Stomach (tissue), 8 donors: ENCODE measurements at regions not wholly inside any gene's neighbourhood (a gene's known extent, or its start where the extent isn't known, plus 50 kb on each side); places are given as distances from the start of the nearest gene placed in this dataset.

Experiments used
- DNase-seq, 2 donors: peaks; one replicate each; pipeline versions ENCODE4 v3.0.0 to v3.0.0-alpha.2; 2013 to 2019
- H3K27ac ChIP-seq, 5 donors: fragments of 200-600 bp in 4 of 5; sonication (generic) in 4 of 5; one replicate each; pipeline ENCODE4 v1.5.1; 2013 to 2019; ENCODE audit warnings: mild to moderate bottlenecking in 1 of 5, moderate library complexity in 1 of 5
- H3K27me3 ChIP-seq, 3 donors: fragments of 200-600 bp; sonication (generic); one replicate each; pipeline ENCODE4 v1.5.1; 2017 to 2019; ENCODE audit warnings: mixed run types in 1 of 3
- H3K36me3 ChIP-seq, 4 donors: fragments of 200-600 bp; sonication (generic); 1 replicate in 3 of 4; 2 replicates in 1 of 4; pipeline ENCODE4 v1.5.1; 2016 to 2019
- H3K4me1 ChIP-seq, 4 donors: fragments of 200-600 bp; sonication (generic); one replicate each; pipeline ENCODE4 v1.5.1; 2016 to 2019
- H3K4me3 ChIP-seq, 4 donors: fragments of 200-600 bp; sonication (generic) in 3 of 4; one replicate each; pipeline ENCODE4 v1.5.1; 2016 to 2019; ENCODE audit warnings: mild to moderate bottlenecking in 1 of 4
- H3K9me3 ChIP-seq, 4 donors: fragments of 200-600 bp; sonication (generic); one replicate each; pipeline ENCODE4 v1.5.1; 2016 to 2019
- CTCF ChIP-seq, 7 experiments: fragments of 450-650 bp in 4 of 7; fragments of 200-600 bp in 3 of 7; sonication (generic) in 3 of 7; IDR thresholded peaks; one replicate each; pipeline ENCODE4 v1.5.1; 2016 to 2019; ENCODE audit warnings: antibody characterized with exemption in 7 of 7, control low read depth in 2 of 7, mild to moderate bottlenecking in 1 of 7
- EP300 ChIP-seq: sonication (generic); formaldehyde crosslinking; IDR thresholded peaks from one replicate; pipeline ENCODE4 v1.6.1; 2017; ENCODE audit warnings: antibody characterized with exemption
- POLR2A ChIP-seq, 4 donors: fragments of 450-650 bp; IDR thresholded peaks; one replicate each; pipeline ENCODE4 v1.6.1; 2016; ENCODE audit warnings: antibody characterized with exemption in 4 of 4, control low read depth in 2 of 4, mild to moderate bottlenecking in 1 of 4, moderate library complexity in 1 of 4
- POLR2AphosphoS5 ChIP-seq, 3 donors: sonication (generic); formaldehyde crosslinking; IDR thresholded peaks; one replicate each; pipeline ENCODE4 v1.6.1; 2016; ENCODE audit warnings: antibody characterized with exemption in 3 of 3
- WGBS, 5 donors: extraction: QIAGEN DNeasy Blood & Tissue Kit in 3 of 5; methylation state at CpG; one replicate each; pipeline versions ENCODE4 v1.1.5 to v1.1.7; 2013 to 2018; 5-methylcytosine and 5-hydroxymethylcytosine counted together
- intact Hi-C: fragments of 100-400 bp; cut with DNase I; formaldehyde crosslinking; loops from one replicate; pipeline ENCODE4 v1.15.1; 2023; ENCODE audit warnings: low total_unique reads
- donor health status: healthy with polysubstance abuse.
- donor health status: Bipolar disorder and iron deficiency.
- donor health status: healthy.

GRCh38 chr6:71529026-71529425 is 240.4 kb downstream of the OGFRL1 start:
- Histone ChIP-seq H3K9me3 (no peaks in the 10 kb centered on the region), H3K27ac (no peak overlapping the region), H3K27me3 (no peaks in the 10 kb centered on the region), H3K4me3 (no peak overlapping the region), H3K36me3 (no peaks in the 10 kb centered on the region), H3K4me1 (no peaks in the 10 kb centered on the region)
- intact Hi-C loops = no loop called here
- 31 to 61% (median 39%) methylated on average over 2 of the region's 2 CpGs for WGBS, 5 donors
- TF ChIP-seq POLR2AphosphoS5 (IDR thresholded peaks at IDR 0.05) = no peak
- TF ChIP-seq POLR2A (IDR thresholded peaks at IDR 0.05) = no peak
- no peak for TF ChIP-seq CTCF (IDR thresholded peaks at IDR 0.05)
- no peak for TF ChIP-seq EP300
- no peak for DNase-seq

- H3K36me3 ChIP-seq = no peaks in the 10 kb centered on the region
- no peaks in the 10 kb centered on the region for H3K27me3 ChIP-seq
- no peak overlapping the region for H3K4me3 ChIP-seq
- H3K9me3 ChIP-seq = no peaks in the 10 kb centered on the region
- TF ChIP-seq CTCF (IDR thresholded peaks at IDR 0.05) (no peak), POLR2AphosphoS5 (IDR thresholded peaks at IDR 0.05) (no peak), EP300 (no peak), POLR2A (IDR thresholded peaks at IDR 0.05) (no peak)
- DNase-seq = peak in 1 of 2 donors; percentile 7
- intact Hi-C loops = loop anchor here (10.0 kb wide), 1 partner anchor 555 kb away; no protein-coding TSS in a partner anchor
- no peaks in the 10 kb centered on the region for H3K4me1 ChIP-seq
- H3K27ac ChIP-seq = no peak overlapping the region
- 64 to 79% (median 78%) methylated on average over 2 of the region's 2 CpGs for WGBS, 5 donors
Observed at GRCh38 chr6:71529769-71530168, 241.2 kb downstream of the OGFRL1 start.

- H3K36me3 ChIP-seq = no peaks in the 10 kb centered on the region
- no peak overlapping the region for H3K27ac ChIP-seq
- no peak overlapping the region for H3K4me3 ChIP-seq
- DNase-seq = no peak
- H3K9me3 ChIP-seq = no peaks in the 10 kb centered on the region
- no peak for TF ChIP-seq POLR2AphosphoS5 (IDR thresholded peaks at IDR 0.05)
- TF ChIP-seq CTCF (IDR thresholded peaks at IDR 0.05) = no peak
- TF ChIP-seq POLR2A (IDR thresholded peaks at IDR 0.05) = no peak
- TF ChIP-seq EP300 = no peak
- H3K4me1 ChIP-seq = no peaks in the 10 kb centered on the region
- H3K27me3 ChIP-seq = no peaks in the 10 kb centered on the region
- intact Hi-C loops = loop anchor here (10.0 kb wide), 1 partner anchor 554 kb away; no protein-coding TSS in a partner anchor
Observed at GRCh38 chr6:71531006-71531405, 242.4 kb downstream of the OGFRL1 start.

GRCh38 chr6:71531841-71532240 is 243.2 kb downstream of the OGFRL1 start:
- no peak for TF ChIP-seq POLR2AphosphoS5 (IDR thresholded peaks at IDR 0.05)
- no peak for TF ChIP-seq EP300
- TF ChIP-seq CTCF (IDR thresholded peaks at IDR 0.05) = no peak
- TF ChIP-seq POLR2A (IDR thresholded peaks at IDR 0.05) = no peak
- H3K4me3 ChIP-seq = no peak overlapping the region
- intact Hi-C loops = loop anchor here (10.0 kb wide), 1 partner anchor 553 kb away; no protein-coding TSS in a partner anchor
- no peak for DNase-seq
- H3K27ac ChIP-seq = no peak overlapping the region
- H3K9me3 ChIP-seq = no peaks in the 10 kb centered on the region
- H3K36me3 ChIP-seq = no peaks in the 10 kb centered on the region
- H3K27me3 ChIP-seq = no peaks in the 10 kb centered on the region
- 90 to 94% (median 91%) methylated on average over 10 of the region's 10 CpGs for WGBS, 5 donors
- H3K4me1 ChIP-seq = no peaks in the 10 kb centered on the region
